NOMO-1 treated with dmso at 0.1 percent for 144 hours (cell line): ENCODE measurements at regions not wholly inside any gene's neighbourhood (a gene's known extent, or its start where the extent isn't known, plus 50 kb on each side); places are given as distances from the start of the nearest gene placed in this dataset.
"Not testable (repeated sequence)": the region's sequence is repeated elsewhere in the genome, so short reads cannot be mapped to it uniquely, and the experiment has no call there.

Experiments used
- DNase-seq: peaks from one replicate; lab custom pipeline; 2025; ENCODE audit not compliant: unreplicated experiment; lab: John Stamatoyannopoulos, UW

- no peak for DNase-seq
These were observed 500.1 kb upstream of the MARCKS start for GRCh38 chr6:113357041-113357440.

GRCh38 chr6:113358063-113358583, 499.0 kb upstream of the MARCKS start:
- DNase-seq = no peak

GRCh38 chr6:113359155-113360140, 497.7 kb upstream of the MARCKS start:
- no peak for DNase-seq

GRCh38 chr6:113361014-113361645, 496.0 kb upstream of the MARCKS start:
- no peak for DNase-seq

DNA sequence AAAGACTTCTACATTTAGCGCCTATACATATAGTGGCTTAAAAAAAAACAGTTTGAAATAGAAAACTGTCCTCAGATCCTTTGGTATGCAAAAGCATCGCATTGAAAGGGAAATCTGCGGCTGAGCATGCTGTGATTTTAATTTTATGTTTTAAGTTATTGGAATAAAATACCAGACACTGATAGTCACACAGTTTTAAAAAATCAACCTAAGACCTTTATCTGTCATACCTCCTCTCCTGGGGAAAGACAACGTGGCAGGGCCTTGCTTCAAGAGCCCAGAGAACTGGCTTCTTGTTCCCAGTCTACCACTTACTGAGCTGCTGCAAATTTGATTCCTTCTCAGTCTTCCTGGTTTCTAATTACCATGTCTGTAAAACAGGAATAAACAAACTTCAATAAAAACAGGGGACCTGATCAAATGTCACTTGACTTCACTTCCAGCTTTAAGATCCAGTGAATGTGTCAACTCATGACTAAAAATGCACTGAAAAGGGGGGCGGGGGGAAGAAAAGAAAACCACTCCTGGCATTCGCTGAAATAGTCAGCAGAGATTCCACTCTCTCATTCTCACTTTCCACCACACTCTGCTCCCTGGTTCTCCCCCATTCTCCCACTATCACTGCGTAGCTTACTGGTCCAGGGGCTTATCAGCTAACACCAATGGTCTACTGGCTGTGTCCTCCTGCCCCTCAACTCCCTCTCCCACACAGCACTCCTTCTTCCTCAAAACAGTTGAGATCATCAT, 494.7 kb upstream of the MARCKS start:
- no peak for DNase-seq

DNA sequence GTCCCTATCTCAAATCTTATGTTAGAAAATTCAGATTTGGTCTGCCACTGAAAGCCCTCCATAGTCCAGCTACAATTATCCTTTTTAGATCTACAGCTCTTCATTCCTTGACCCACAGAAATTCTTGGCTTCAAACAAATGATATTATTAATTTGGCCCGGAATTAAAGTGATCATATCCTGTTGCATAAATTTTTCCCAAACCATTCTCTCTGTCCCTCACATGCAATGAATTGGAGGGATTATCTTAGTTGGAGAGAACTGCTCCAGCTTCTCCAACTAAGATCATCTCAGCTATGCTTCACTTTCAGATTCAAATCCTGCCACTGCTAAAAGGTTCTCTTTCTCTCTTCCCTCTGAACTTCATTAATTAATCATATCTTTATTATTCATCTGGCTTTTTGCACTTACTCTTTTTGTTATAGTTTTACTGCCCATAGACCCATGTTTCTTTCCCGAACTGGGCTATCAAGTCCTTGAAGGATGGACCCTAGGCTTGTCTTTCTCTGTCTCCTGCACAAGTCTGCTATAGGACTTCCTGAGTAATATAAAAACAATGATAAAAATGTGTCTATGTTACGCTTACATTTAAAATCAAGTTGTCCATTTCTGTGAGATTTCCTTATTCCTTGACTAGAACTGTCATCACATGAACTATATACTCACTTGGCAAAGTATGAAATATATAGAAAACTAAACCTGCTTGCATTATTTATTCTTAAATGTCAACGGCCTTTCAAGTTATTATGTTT, 493.9 kb upstream of the MARCKS start:
- no peak for DNase-seq

- DNase-seq = no peak
These were observed 493.3 kb upstream of the MARCKS start for GRCh38 chr6:113363866-113364265.

DNA sequence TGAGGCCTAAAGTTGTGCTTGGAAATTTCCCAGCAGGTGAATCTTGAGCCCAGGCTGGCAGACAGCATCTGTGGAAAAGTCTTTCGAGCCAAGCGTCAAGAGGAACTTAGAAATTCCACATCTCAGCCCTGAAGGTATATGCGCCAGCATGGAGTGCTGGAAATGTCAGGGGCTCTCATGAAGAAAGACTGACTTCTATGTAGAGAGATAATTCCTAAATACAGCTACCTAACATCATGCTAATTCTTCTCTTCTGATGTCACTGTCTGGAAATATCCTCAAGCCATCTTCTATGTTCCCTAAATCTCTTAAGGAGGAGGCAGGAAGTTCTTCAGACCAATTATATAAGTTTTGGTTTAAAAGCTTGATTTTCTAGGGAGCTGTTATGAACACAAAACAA, 492.4 kb upstream of the MARCKS start:
- no peak for DNase-seq

- DNase-seq = no peak
These were observed 492.0 kb upstream of the MARCKS start for GRCh38 chr6:113365191-113365590.

GRCh38 chr6:113366505-113366904, 490.6 kb upstream of the MARCKS start:
- no peak for DNase-seq

DNA sequence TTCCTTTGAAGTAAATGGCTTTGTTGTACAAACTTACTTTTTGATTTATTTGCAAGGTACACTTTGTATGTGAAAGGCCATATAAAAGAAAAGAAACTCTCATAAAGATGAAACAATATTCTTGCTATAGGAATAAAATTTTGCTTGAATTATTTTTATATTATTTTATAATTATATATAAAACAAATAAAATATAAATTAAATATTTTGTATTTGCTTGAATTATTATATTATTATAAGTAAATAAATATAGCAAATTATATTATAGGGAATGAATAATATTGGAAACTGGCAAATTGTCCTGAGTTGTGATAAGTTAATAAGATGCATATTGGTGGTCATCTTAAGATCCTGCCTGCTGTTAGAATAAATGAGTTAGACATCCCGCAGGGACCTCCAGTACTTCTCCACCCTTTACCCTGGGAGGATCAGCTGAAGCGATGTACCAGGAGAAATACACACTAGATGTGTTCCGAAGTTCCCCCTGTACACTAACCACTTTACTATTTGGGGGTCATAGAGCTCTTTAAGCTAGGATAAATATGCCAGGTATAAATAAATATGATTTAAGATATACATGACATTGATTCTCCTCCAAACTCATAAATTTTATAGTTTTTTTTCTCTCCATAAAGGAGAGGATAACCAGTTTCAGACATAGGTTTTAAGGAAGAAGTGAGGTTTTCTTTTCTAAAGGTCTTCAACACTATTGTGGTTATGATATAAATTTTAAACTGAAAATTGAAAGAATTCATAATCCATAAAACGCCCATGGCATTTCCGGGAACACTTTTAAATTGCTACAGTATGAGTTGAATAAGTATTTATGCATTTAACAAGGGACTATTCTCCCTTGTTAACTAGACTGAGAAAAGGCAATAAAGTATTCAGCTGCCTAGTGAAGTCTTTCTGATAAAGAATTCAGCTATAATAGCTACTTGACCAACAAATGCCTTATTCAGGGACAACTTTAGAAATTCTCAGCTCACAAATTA, 486.3 kb upstream of the MARCKS start:
- no peak for DNase-seq

GRCh38 chr6:113375466-113375865, 481.7 kb upstream of the MARCKS start:
- not testable (repeated sequence) for DNase-seq

GRCh38 chr6:113375950-113376846, 480.9 kb upstream of the MARCKS start:
- no peak for DNase-seq

DNA sequence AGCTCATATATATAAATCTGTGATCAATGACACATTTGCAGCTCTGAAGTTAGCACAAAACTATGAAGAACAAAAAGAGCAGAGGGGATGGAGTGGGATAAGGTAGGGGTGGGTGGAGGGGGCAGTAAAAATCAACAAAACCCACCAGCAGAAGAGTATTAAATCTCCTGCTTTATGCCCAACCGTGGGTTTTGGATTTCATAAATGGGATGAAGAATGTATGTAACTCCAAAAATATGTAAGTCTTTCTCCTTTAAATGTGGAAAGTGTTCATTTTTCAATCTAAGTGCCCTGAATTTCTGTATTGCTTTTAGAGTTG, 480.3 kb upstream of the MARCKS start:
- no peak for DNase-seq

- DNase-seq = no peak
These were observed 479.7 kb upstream of the MARCKS start for GRCh38 chr6:113377362-113377942.

DNA sequence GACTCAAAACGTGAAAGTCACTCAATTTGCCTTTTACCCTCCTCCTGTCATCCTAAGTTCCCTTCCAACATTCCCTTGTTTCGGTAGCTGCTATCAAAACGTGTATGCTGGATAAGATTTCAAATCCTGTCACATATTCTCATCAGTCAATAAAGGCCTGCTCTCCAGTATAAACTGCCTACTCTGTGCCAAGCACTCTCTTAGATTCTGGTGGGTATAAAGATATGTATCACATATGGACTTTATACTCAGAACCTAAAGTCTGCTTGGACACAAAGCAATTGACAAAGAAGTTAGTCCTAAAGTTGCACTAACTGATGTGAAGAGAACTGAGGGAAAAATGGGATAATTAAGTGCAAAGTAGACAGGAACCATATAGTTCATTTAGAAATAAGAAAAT, 476.6 kb upstream of the MARCKS start:
- DNase-seq = no peak

DNA sequence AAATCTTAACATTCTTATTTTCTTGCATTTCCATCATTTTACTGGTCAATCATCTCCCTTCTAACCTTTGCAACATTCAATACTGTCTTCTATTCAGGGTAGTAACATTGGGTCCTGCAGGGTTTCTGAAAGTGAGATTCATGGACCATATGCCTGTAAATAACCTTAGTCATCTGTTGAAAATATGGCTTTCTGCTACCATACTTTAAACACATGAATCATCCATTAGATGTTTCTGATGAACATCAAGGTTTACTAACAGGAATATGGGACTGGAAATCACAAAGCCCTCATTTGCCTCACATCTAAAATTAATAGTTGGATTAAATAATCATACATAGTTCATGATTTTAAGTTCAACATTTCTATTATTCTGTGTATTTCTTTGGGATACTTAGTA, 475.9 kb upstream of the MARCKS start:
- DNase-seq = no peak

GRCh38 chr6:113381959-113382358, 475.2 kb upstream of the MARCKS start:
- peak; percentile 43 for DNase-seq
